ENCODE measurements at regions not wholly inside any gene's neighbourhood (a gene's known extent, or its start where the extent isn't known, plus 50 kb on each side); places are given as distances from the start of the nearest gene placed in this dataset.

DNA sequence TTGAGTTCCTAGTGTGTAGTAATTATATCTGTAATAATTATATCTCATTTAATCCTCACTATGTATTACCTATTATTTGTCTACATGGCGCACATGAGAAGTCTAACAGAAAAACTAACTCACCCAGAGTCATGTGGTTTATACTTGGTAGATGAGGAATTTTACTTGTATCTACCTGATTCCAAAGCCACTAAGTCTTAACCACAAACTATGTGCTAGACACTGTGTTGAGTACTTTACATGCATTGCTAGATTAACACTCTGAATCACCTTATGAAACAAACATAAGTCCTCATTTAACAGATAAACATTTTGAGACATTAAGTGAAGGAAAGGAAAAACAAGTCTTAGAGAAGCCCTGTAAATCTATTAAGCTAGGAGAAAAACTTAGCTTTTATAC, 404.8 kb downstream of the TLR4 start:
- DNase-seq (ENCODE audit: low read depth, low spot score), result no peak
- TF ChIP-seq, protein P1, sequence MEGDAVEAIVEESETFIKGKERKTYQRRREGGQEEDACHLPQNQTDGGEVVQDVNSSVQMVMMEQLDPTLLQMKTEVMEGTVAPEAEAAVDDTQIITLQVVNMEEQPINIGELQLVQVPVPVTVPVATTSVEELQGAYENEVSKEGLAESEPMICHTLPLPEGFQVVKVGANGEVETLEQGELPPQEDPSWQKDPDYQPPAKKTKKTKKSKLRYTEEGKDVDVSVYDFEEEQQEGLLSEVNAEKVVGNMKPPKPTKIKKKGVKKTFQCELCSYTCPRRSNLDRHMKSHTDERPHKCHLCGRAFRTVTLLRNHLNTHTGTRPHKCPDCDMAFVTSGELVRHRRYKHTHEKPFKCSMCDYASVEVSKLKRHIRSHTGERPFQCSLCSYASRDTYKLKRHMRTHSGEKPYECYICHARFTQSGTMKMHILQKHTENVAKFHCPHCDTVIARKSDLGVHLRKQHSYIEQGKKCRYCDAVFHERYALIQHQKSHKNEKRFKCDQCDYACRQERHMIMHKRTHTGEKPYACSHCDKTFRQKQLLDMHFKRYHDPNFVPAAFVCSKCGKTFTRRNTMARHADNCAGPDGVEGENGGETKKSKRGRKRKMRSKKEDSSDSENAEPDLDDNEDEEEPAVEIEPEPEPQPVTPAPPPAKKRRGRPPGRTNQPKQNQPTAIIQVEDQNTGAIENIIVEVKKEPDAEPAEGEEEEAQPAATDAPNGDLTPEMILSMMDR (IDR thresholded peaks at IDR 0.05; ENCODE audit: low read depth, low read length), result no peak
- in situ Hi-C loops (cut with HindIII; ENCODE audit: low sequenced_read_pairs), result no loop called here
- no peak overlapping the region for H3K4me3 ChIP-seq (ENCODE audit: low read depth, low read length)

DNA sequence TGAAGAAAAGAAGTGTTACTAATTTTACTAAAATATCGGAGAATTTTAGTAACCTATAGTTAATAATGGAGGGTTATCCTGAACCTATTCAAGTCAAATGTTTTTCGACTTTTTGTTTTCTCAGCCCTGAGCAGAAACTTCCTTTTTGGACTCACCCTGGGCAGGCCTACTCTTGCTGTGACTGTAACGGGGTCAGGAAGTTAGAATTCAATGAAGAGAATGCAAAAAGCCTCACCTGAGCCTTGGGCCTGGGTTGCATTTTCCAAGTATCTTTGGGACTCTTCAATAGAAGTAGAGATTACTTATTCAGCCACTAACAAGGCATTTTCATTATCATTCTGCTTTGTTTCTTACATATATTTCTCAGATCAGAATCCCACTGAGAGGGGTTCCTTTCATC, 405.3 kb downstream of the TLR4 start:
- H3K4me3 ChIP-seq (ENCODE audit: low read depth, low read length), result no peak overlapping the region
- TF ChIP-seq, protein P1 (IDR thresholded peaks at IDR 0.05; ENCODE audit: low read depth, low read length), result no peak
- in situ Hi-C loops (cut with HindIII; ENCODE audit: low sequenced_read_pairs), result no loop called here
- no peak for DNase-seq (ENCODE audit: low read depth, low spot score)

DNA sequence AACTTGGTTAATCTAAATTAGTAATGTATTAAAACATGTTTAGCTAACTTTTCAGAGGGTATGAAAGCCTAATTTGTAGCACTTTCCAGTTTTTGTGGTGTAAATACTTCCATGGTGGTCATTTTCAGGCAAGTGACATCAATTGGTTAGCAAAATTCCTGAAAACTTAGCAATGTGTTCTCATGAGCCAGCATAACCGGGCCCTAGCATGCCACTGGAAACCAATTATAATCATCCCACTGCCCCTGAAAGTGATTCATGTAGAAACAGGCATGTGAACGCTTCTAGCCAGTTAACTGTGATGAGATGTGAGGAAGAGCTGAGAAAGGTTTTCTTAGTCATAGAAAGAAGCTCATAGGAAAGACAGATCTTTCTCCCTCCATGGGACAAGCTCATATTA, 417.2 kb downstream of the TLR4 start:
- TF ChIP-seq, protein P1 (IDR thresholded peaks at IDR 0.05; ENCODE audit: low read depth, low read length), result no peak
- in situ Hi-C loops (cut with HindIII; ENCODE audit: low sequenced_read_pairs), result no loop called here
- H3K4me3 ChIP-seq (ENCODE audit: low read depth, low read length), result no peak overlapping the region
- no peak for DNase-seq (ENCODE audit: low read depth, low spot score)

DNA sequence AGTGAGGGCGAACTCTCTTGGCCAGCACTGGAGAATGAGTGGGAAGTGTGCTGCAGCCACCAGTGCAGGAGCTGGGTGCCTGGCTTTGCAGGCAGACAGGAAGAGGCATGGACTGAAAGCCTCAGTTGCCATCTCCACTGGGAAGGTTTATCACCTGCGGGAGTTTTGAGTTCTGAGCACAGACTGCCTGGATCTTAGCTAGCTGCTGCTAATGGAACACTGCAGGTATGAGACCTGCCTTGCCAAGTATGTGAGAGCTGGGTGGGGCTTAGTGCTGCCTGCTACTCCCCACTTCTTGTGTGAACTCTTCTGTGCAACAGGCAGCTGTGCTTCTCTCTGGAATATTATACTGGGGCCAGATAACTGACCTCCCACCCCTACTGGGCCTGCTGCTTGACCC, 424.1 kb downstream of the TLR4 start:
- in situ Hi-C loops (cut with HindIII; ENCODE audit: low sequenced_read_pairs), result no loop called here
- DNase-seq (ENCODE audit: low read depth, low spot score), result no peak
- H3K4me3 ChIP-seq (ENCODE audit: low read depth, low read length), result no peak overlapping the region
- TF ChIP-seq, protein P1 (IDR thresholded peaks at IDR 0.05; ENCODE audit: low read depth, low read length), result no peak

DNA sequence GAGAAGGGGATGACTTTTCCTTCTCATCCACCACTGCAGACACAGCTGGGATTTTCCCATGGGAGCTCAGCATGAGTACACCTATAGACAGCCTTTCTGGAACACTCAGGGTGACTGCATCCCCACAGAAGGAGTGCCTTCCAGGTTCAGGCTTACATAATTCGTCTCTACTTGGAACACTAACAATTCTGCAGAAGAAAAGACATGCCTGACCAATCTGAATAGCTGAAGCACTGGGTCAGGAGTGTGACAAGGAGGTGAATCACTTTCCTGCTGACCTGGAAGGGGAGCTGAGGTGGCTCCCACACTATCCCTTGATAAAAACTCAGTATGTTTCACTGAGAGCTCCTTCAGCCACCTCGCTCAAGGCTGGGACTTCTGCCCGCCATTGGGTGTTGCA, 425.3 kb downstream of the TLR4 start:
- in situ Hi-C loops (cut with HindIII; ENCODE audit: low sequenced_read_pairs), result no loop called here
- DNase-seq (ENCODE audit: low read depth, low spot score), result no peak
- no peak overlapping the region for H3K4me3 ChIP-seq (ENCODE audit: low read depth, low read length)
- TF ChIP-seq, protein P1 (IDR thresholded peaks at IDR 0.05; ENCODE audit: low read depth, low read length), result no peak

DNA sequence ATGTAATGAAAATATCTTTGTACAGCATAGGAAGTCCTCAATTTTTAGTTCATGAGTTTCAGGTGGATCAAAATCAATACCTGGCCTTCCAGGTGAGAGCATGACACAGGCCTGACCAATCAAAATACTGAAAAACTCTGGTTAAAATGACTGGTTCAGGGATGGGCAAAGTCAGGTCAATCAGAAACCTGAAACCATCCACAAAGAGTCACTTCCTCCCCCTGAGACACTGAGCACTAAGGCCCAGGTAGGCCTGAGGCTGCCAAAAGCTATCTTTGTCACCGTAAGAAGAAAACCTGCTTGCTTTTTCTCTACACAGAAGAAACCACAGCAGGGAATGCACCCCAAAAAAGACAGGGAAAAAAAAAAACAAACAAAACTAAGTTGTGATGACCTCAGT, 444.8 kb downstream of the TLR4 start:
- TF ChIP-seq, protein P1 (IDR thresholded peaks at IDR 0.05; ENCODE audit: low read depth, low read length), result no peak
- H3K4me3 ChIP-seq (ENCODE audit: low read depth, low read length), result no peak overlapping the region
- in situ Hi-C loops (cut with HindIII; ENCODE audit: low sequenced_read_pairs), result no loop called here
- no peak for DNase-seq (ENCODE audit: low read depth, low spot score)

DNA sequence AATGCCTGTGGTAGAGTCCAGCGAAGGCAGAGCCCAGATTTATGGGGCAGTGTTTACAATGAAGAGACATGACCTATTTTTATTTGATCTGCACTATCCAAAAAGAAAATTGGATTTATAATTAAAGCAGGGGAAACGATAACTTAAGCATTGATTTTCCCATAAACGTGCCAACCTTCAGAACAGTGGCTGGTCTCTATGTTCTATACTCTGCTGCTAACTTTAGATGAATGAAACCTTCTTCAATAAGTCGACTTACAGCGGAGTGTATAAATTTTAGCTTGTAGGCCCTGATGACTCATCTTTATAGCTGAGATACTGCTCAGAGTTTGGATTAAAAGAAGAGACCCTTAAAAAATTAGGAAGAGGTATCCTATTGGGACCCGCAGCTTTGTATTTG, 452.6 kb downstream of the TLR4 start:
- TF ChIP-seq, protein P1 (IDR thresholded peaks at IDR 0.05; ENCODE audit: low read depth, low read length), result no peak
- DNase-seq (ENCODE audit: low read depth, low spot score), result no peak
- H3K4me3 ChIP-seq (ENCODE audit: low read depth, low read length), result no peak overlapping the region
- in situ Hi-C loops (cut with HindIII; ENCODE audit: low sequenced_read_pairs), result no loop called here
